ENCODE measurements at regions not wholly inside any gene's neighbourhood (a gene's known extent, or its start where the extent isn't known, plus 50 kb on each side); places are given as distances from the start of the nearest gene placed in this dataset.

DNA sequence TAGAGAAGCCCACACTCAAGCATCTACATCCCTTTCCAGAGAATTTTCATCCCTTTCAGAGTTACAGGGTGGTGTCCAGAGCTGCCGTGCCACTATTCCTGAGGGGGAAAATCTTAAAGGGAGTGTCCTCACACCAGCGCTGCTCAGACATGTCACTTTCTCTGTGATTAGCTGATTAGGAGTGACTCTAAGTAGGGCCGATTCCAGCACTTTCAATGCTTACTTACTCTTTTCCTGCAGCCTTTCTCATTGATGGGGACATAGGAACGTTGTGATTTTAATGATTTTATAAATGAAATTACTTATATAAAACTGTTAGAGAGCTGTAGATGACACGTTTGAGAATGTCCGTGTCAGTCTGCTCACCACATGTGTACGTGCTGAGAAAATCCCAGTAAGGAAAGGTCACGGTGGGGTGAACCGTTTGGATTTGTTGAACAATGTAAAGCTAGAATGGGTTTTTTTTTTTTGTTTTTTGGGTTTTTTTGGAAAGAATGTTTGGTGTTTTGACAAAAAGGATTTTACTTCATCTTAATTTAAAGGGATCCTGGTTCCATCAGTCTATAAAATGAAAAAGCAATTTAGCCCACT, 56.6 kb upstream of the SPATA13 start:
- Histone ChIP-seq H3K36me3 (replicated peaks in 1 of 2; ENCODE audit: insufficient read depth in 1 of 2, low read depth in 2 of 2) (no peaks in the 10 kb centered on the region), H3K4me3 (no peak overlapping the region), H3K27ac (no peak overlapping the region), H3K4me1 (peaks cover 28% of the 10 kb centered on the region), H3K9me3 (no peaks in the 10 kb centered on the region), H3K27me3 (no peaks in the 10 kb centered on the region)
- WGBS, 2 donors: 77 to 80% methylated on average over 9 of the region's 9 CpGs
- intact Hi-C loops (cut with DNase I): no loop called here
- no peak for ATAC-seq
- TF ChIP-seq POLR2A (IDR thresholded peaks at IDR 0.05): no peak
- TF ChIP-seq, protein P1, sequence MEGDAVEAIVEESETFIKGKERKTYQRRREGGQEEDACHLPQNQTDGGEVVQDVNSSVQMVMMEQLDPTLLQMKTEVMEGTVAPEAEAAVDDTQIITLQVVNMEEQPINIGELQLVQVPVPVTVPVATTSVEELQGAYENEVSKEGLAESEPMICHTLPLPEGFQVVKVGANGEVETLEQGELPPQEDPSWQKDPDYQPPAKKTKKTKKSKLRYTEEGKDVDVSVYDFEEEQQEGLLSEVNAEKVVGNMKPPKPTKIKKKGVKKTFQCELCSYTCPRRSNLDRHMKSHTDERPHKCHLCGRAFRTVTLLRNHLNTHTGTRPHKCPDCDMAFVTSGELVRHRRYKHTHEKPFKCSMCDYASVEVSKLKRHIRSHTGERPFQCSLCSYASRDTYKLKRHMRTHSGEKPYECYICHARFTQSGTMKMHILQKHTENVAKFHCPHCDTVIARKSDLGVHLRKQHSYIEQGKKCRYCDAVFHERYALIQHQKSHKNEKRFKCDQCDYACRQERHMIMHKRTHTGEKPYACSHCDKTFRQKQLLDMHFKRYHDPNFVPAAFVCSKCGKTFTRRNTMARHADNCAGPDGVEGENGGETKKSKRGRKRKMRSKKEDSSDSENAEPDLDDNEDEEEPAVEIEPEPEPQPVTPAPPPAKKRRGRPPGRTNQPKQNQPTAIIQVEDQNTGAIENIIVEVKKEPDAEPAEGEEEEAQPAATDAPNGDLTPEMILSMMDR (IDR thresholded peaks at IDR 0.05): no peak
- DNase-seq: no peak

DNA sequence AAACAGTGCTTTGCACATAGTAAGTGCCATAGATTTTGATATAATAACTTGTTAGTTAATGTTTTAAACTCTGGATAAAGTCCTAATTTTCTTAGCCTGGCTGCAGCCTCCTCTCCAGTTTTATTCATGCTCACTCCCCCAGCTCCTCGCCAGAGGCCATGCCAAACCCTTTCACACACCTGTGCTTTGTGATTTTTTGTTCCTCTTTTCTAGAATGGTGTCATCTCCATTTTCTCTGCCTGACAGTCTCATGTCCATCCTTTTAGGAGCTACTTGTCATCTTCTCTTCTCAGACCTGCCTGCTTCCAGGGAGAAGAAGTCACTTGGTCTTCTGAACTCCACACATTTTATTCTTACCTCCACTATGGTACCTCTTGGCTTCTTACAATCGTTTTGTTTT, 55.8 kb upstream of the SPATA13 start:
- TF ChIP-seq, protein P1 (IDR thresholded peaks at IDR 0.05): no peak
- TF ChIP-seq POLR2A (IDR thresholded peaks at IDR 0.05): no peak
- H3K4me3 ChIP-seq: no peak overlapping the region
- H3K36me3 ChIP-seq (replicated peaks in 1 of 2; ENCODE audit: insufficient read depth in 1 of 2, low read depth in 2 of 2): no peaks in the 10 kb centered on the region
- no peaks in the 10 kb centered on the region for H3K9me3 ChIP-seq
- no peak for ATAC-seq
- peaks cover 28% of the 10 kb centered on the region for H3K4me1 ChIP-seq
- WGBS, 2 donors: 63 to 71% methylated on average over 2 of the region's 2 CpGs
- intact Hi-C loops (cut with DNase I): no loop called here
- no peak for DNase-seq
- H3K27ac ChIP-seq: no peak overlapping the region
- H3K27me3 ChIP-seq: no peaks in the 10 kb centered on the region

DNA sequence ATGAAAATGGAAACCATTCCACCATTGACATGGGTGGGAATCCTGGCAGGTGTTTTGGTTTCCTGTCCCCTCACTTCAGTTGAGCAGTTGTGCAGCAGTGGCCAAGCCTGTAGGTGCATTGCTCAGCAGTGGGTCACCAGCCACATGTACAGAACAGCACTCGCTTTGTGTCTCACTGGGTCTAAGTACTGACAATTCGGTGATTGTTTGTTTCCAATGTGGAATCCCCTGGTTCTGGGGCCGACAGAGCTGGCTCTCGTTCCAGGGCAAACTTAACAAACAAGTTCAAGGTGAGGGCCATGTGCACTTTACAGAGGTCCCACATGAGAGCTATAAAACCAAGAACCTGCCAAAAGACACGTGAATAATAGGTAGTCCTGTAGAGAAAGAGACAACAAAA, 54.1 kb upstream of the SPATA13 start:
- Histone ChIP-seq H3K4me3 (no peak overlapping the region), H3K9me3 (no peaks in the 10 kb centered on the region), H3K4me1 (peaks cover 28% of the 10 kb centered on the region), H3K27me3 (no peaks in the 10 kb centered on the region), H3K27ac (peak overlapping the region in 3 of 4 donors; percentile 47 to 79 (median 76)), H3K36me3 (replicated peaks in 1 of 2; ENCODE audit: insufficient read depth in 1 of 2, low read depth in 2 of 2) (no peaks in the 10 kb centered on the region)
- TF ChIP-seq POLR2A (IDR thresholded peaks at IDR 0.05): no peak
- TF ChIP-seq, protein P1 (IDR thresholded peaks at IDR 0.05): peak in 1 of 7 experiments; percentile 2
- ATAC-seq: peak; percentile 84
- intact Hi-C loops (cut with DNase I): no loop called here
- DNase-seq: peak; percentile 54 to 79 (median 74)
- WGBS, 2 donors: 19 to 28% methylated on average over 5 of the region's 5 CpGs

GRCh38 chr13:24107955-24108614, 52.4 kb upstream of the SPATA13 start:
- H3K9me3 ChIP-seq: no peaks in the 10 kb centered on the region
- peak overlapping the region; percentile 11 to 79 (median 58) for H3K27ac ChIP-seq
- H3K4me1 ChIP-seq: peaks cover 28% of the 10 kb centered on the region
- TF ChIP-seq, protein P1 (IDR thresholded peaks at IDR 0.05): no peak
- TF ChIP-seq POLR2A (IDR thresholded peaks at IDR 0.05): no peak
- H3K4me3 ChIP-seq: no peak overlapping the region
- 45 to 49% methylated on average over 16 of the region's 16 CpGs for WGBS, 2 donors
- no peaks in the 10 kb centered on the region for H3K36me3 ChIP-seq (replicated peaks in 1 of 2; ENCODE audit: insufficient read depth in 1 of 2, low read depth in 2 of 2)
- no peaks in the 10 kb centered on the region for H3K27me3 ChIP-seq
- DNase-seq: peak in 1 of 4 donors; percentile 24
- ATAC-seq: no peak
- intact Hi-C loops (cut with DNase I): no loop called here

GRCh38 chr13:24108615-24108965, 51.9 kb upstream of the SPATA13 start:
- Histone ChIP-seq H3K4me3 (no peak overlapping the region), H3K27me3 (no peaks in the 10 kb centered on the region), H3K4me1 (peaks cover 28% of the 10 kb centered on the region), H3K27ac (peak overlapping the region in 1 of 4 donors; percentile 76), H3K9me3 (no peaks in the 10 kb centered on the region), H3K36me3 (replicated peaks in 1 of 2; ENCODE audit: insufficient read depth in 1 of 2, low read depth in 2 of 2) (no peaks in the 10 kb centered on the region)
- intact Hi-C loops (cut with DNase I): no loop called here
- no peak for DNase-seq
- no peak for TF ChIP-seq POLR2A (IDR thresholded peaks at IDR 0.05)
- TF ChIP-seq, protein P1 (IDR thresholded peaks at IDR 0.05): no peak
- ATAC-seq: no peak
- WGBS, 2 donors: 97 to 98% methylated on average over 7 of the region's 7 CpGs
